Right lobe of liver (tissue), 6 donors: ENCODE measurements at regions not wholly inside any gene's neighbourhood (a gene's known extent, or its start where the extent isn't known, plus 50 kb on each side); places are given as distances from the start of the nearest gene placed in this dataset.

Experiments
- ATAC-seq, 4 donors: fragments of 200-7000 bp; cut with Tn5 transposase; one replicate each; pipeline ENCODE4 v1.9.1; 2020; ENCODE audit warnings: mild to moderate bottlenecking in 4 of 4, moderate library complexity in 4 of 4
- DNase-seq, 3 donors: peaks; one replicate each; pipeline ENCODE4 v3.0.0-alpha.2; 2020
- H3K27ac ChIP-seq, 3 donors: fragments of 200-600 bp; one replicate each; pipeline ENCODE4 v1.8.0; 2022
- H3K27me3 ChIP-seq, 2 donors: fragments of 200-600 bp; one replicate each; pipeline ENCODE4 v1.8.0; 2022
- H3K36me3 ChIP-seq, 4 donors: fragments of 200-600 bp; sonication (generic) in 1 of 4; one replicate each; pipeline versions ENCODE4 v1.5.1 to v1.8.0; 2017 to 2022; ENCODE audit warnings: control low read depth in 1 of 4
- H3K4me1 ChIP-seq, 4 donors: fragments of 200-600 bp; sonication (generic) in 1 of 4; one replicate each; pipeline versions ENCODE4 v1.5.1 to v1.8.0; 2017 to 2022; ENCODE audit warnings: control low read depth in 1 of 4
- H3K4me3 ChIP-seq, 3 donors: fragments of 200-600 bp; one replicate each; pipeline ENCODE4 v1.8.0; 2022
- H3K9me3 ChIP-seq, 4 donors: fragments of 200-600 bp; sonication (generic) in 1 of 4; one replicate each; pipeline versions ENCODE4 v1.5.1 to v1.8.0; 2017 to 2022; ENCODE audit warnings: control low read depth in 1 of 4
- POLR2A ChIP-seq: fragments of 450-650 bp; IDR thresholded peaks from one replicate; pipeline ENCODE4 v1.6.1; 2017; ENCODE audit warnings: antibody characterized with exemption, mild to moderate bottlenecking
- WGBS: methylation state at CpG from one replicate; pipeline ENCODE4 v1.1.6; 2018; ENCODE audit warnings: low coverage, low lambda C conversion rate; ENCODE audit not compliant: insufficient coverage; ENCODE audit errors: missing lambda C conversion rate; 5-methylcytosine and 5-hydroxymethylcytosine counted together
- intact Hi-C, 2 donors: fragments of 100-400 bp; cut with DNase I; formaldehyde crosslinking; loops; one replicate each; pipeline versions ENCODE4 v1.11.2 to v1.14.1; 2022
- TF ChIP-seq, protein P1 (sequence below), 4 donors: fragments of 200-600 bp in 3 of 4; fragments of 450-650 bp in 1 of 4; IDR thresholded peaks; one replicate each; pipeline versions ENCODE4 v1.5.1 to v1.8.0; 2016 to 2022; ENCODE audit warnings: antibody characterized with exemption in 4 of 4, mild to moderate bottlenecking in 2 of 4
- donor health status: DM: no; HTN: yes; CAD: no.
- donor health status: DM: no; HTN: no; CAD: no.
- donor health status: DM: no; HTN: no; CAD: no.
- donor health status: DM: no; HTN: yes; CAD: no.
- donor health status: DM: no; HTN: yes; CAD: no.

DNA sequence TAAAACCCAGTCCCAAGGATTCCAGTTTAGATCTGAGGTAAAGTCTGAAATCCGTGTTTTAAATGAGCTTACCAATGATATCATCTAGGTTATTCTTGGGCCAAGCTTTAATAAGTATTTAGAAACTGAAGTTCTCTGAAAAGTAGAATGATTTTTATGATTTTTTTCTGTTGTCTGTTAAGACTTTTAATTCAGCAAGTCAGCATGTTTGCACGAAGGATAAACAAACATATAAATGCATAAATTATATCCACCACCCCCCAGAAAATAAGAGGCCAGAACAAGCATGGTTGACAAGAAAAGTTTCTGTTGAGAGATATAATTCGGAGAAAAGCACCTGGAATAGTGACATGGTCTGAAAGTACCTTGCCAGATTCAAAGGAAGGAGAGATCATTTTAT, 655.7 kb downstream of the NOVA1 start:
- Histone ChIP-seq H3K4me3 (no peak overlapping the region), H3K27me3 (no peaks in the 10 kb centered on the region), H3K27ac (no peak overlapping the region), H3K36me3 (no peaks in the 10 kb centered on the region), H3K9me3 (no peaks in the 10 kb centered on the region), H3K4me1 (no peaks in the 10 kb centered on the region)
- TF ChIP-seq POLR2A: no peak
- TF ChIP-seq, protein P1, sequence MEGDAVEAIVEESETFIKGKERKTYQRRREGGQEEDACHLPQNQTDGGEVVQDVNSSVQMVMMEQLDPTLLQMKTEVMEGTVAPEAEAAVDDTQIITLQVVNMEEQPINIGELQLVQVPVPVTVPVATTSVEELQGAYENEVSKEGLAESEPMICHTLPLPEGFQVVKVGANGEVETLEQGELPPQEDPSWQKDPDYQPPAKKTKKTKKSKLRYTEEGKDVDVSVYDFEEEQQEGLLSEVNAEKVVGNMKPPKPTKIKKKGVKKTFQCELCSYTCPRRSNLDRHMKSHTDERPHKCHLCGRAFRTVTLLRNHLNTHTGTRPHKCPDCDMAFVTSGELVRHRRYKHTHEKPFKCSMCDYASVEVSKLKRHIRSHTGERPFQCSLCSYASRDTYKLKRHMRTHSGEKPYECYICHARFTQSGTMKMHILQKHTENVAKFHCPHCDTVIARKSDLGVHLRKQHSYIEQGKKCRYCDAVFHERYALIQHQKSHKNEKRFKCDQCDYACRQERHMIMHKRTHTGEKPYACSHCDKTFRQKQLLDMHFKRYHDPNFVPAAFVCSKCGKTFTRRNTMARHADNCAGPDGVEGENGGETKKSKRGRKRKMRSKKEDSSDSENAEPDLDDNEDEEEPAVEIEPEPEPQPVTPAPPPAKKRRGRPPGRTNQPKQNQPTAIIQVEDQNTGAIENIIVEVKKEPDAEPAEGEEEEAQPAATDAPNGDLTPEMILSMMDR (IDR thresholded peaks at IDR 0.05): no peak
- intact Hi-C loops: no loop called here
- DNase-seq: no peak
- ATAC-seq: no peak
- 38% methylated on average over 3 of the region's 3 CpGs for WGBS

DNA sequence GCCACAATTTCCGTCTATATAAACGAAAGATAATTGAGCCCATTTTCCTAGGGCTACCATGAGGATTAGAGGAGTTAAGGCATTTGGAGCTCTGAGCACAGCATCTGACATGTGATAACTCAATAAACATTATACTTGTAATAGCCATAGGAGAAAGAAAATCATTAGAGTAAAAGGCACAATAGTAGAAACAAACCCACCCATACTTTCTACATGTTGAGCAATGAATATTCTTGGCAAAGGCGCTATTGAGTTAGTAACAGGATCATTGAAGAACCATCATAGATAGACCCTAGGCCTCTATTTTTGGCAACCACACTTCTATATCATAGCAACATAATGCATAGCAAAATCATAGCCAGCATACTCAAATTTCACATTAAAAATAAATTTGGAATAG, 664.1 kb downstream of the NOVA1 start:
- no peaks in the 10 kb centered on the region for H3K36me3 ChIP-seq
- ATAC-seq: no peak
- no peaks in the 10 kb centered on the region for H3K27me3 ChIP-seq
- H3K9me3 ChIP-seq: no peaks in the 10 kb centered on the region
- no peaks in the 10 kb centered on the region for H3K4me1 ChIP-seq
- no peak for TF ChIP-seq POLR2A
- DNase-seq: no peak
- no peak overlapping the region for H3K4me3 ChIP-seq
- 51% methylated on average over 3 of the region's 3 CpGs for WGBS
- no peak overlapping the region for H3K27ac ChIP-seq
- intact Hi-C loops: no loop called here

DNA sequence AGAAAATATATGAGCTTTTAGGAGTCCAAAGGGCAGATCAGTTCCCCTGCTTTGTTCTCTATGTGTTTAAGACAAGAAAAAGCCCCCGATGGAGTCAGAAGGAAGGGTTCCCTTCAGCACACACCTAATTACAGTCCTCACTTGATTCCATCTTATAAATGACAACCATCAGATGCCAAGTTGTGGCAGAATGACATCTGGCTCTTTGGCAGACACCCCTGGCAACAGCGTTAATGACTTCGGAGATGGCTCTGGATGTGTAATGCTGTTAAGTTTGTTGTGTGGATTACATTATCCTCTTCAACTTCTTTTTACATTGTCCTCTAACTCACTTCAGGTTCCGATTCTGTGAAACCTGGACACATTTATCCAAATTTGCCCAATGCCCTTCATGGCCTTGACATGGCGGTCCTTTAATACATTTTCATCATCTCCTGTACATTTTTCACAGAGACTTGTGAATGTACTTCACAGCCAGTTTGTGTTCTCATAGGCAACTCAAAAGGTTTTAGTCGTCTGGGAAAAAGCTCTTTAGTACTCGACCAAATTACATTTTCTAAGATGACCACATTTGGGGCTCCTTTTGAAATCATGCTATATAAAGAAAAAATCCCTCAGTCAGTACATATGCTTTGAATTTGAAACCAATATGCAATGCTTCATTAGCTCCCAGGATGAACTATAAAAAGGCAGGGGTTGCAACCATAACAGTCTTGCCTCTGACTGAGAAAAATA, 667.8 kb downstream of the NOVA1 start:
- no peaks in the 10 kb centered on the region for H3K9me3 ChIP-seq
- no peaks in the 10 kb centered on the region for H3K27me3 ChIP-seq
- no peaks in the 10 kb centered on the region for H3K4me1 ChIP-seq
- no peaks in the 10 kb centered on the region for H3K36me3 ChIP-seq
- no peak for ATAC-seq
- H3K27ac ChIP-seq: no peak overlapping the region
- intact Hi-C loops: no loop called here
- 45% methylated on average over 6 of the region's 7 CpGs for WGBS
- no peak for DNase-seq
- TF ChIP-seq POLR2A: no peak
- TF ChIP-seq, protein P1 (IDR thresholded peaks at IDR 0.05): no peak
- no peak overlapping the region for H3K4me3 ChIP-seq

DNA sequence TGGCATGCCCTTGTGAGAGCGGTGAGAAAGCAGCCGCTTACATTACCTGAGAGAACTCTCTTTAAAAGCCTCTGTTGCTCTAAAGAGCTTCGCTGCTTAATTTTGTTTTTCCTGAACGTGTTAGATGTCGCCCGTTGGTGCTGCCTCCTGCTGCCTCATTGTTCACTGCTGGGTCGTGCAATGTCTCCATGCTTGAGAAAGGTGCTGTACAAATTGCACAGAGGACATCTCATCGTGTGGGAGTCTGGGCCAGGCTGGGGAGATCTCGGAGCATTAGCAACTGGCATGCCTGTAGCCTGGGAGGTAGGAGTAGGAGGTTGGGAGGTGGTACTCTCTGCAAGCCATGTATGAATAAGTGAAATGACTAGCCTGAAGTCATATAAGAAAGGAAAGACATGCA, 686.0 kb downstream of the NOVA1 start:
- Histone ChIP-seq H3K36me3 (no peaks in the 10 kb centered on the region), H3K4me3 (no peak overlapping the region), H3K4me1 (no peaks in the 10 kb centered on the region), H3K9me3 (no peaks in the 10 kb centered on the region), H3K27ac (no peak overlapping the region), H3K27me3 (no peaks in the 10 kb centered on the region)
- intact Hi-C loops: no loop called here
- TF ChIP-seq, protein P1 (IDR thresholded peaks at IDR 0.05): no peak
- TF ChIP-seq POLR2A: no peak
- WGBS: 55% methylated on average over 9 of the region's 9 CpGs
- no peak for ATAC-seq
- no peak for DNase-seq

DNA sequence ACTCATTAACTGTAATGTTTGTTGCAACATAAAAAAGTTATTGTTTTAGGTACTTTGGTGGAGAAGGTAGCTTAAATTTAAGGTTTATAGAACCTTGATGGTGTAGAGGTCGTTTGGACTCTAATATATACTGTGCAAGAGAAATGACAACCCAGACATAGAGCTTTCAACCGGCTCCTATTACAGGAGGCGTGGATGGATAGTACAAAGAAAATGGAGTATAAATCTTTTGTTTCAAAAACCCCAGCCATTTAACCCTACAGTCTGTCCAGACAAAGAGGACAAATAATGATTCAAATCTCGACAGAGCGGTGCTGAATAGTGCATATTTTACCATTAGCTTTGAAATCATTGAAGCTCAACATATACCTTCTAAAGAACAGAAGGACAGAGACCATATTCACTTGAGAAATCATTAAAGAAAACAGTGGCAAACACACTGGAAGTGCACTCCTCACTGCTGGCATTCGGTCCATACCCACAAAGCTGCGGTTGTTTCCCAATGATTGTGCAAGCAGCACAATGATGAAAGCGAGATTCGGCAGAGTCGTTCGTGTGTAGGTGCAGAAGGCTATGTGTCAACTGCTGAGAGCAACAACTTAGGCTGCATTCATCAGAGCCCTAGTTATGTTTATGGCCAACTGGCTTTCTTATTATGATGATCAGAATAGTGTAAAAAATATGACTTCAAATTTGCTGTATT, 688.6 kb downstream of the NOVA1 start:
- WGBS: 54% methylated on average over 11 of the region's 11 CpGs
- H3K4me1 ChIP-seq: no peaks in the 10 kb centered on the region
- H3K4me3 ChIP-seq: no peak overlapping the region
- H3K27ac ChIP-seq: no peak overlapping the region
- no peak for DNase-seq
- ATAC-seq: no peak
- no peaks in the 10 kb centered on the region for H3K27me3 ChIP-seq
- TF ChIP-seq, protein P1 (IDR thresholded peaks at IDR 0.05): no peak
- TF ChIP-seq POLR2A: no peak
- intact Hi-C loops: no loop called here
- H3K9me3 ChIP-seq: no peaks in the 10 kb centered on the region
- no peaks in the 10 kb centered on the region for H3K36me3 ChIP-seq
